PC-3 (cell line): ENCODE measurements at regions not wholly inside any gene's neighbourhood (a gene's known extent, or its start where the extent isn't known, plus 50 kb on each side); places are given as distances from the start of the nearest gene placed in this dataset.

Source experiments
- ATAC-seq: fragments of 200-7000 bp; cut with Tn5 transposase; 2 replicates; pipeline ENCODE4 v1.9.1; 2020; ENCODE audit warnings: mild to moderate bottlenecking, moderate library complexity
- BruUV-seq: library from RNA; stranded (reverse); fragments of 400-500 nt; replicated peaks from 2 replicates; lab custom pipeline; 2021; lab: Mats Ljungman, UMichigan
- CTCF ChIA-PET: fragments of 300-600 bp; sonication (Branson Sonifier 250); formaldehyde crosslinking; loops from one replicate; lab custom pipeline; 2022; ENCODE audit warnings: antibody characterized with exemption; lab: Charles Lee
- POLR2A ChIA-PET: fragments of 300-600 bp; sonication (Branson Sonifier 250); formaldehyde crosslinking; loops from one replicate; lab custom pipeline; 2022; ENCODE audit warnings: antibody characterized with exemption; ENCODE audit not compliant: unreplicated experiment; lab: Charles Lee
- DNase-seq: peaks from one replicate; pipeline ENCODE4 v3.0.0-alpha.2; 2015
- H2AFZ ChIP-seq: fragments of 300-600 bp; sonication (generic); 2 replicates; pipeline ENCODE4 v1.6.0; 2016; ENCODE audit warnings: antibody characterized with exemption, low read length
- H3F3A ChIP-seq: fragments of 300-600 bp; sonication (generic); one replicate; pipeline ENCODE4 v1.6.0; 2017; ENCODE audit warnings: antibody characterized with exemption, low read length, control low read depth, mild to moderate bottlenecking; ENCODE audit not compliant: unreplicated experiment
- H3K27ac ChIP-seq: fragments of 300-600 bp; sonication (generic); 2 replicates; pipeline ENCODE4 v1.5.1; 2016; ENCODE audit warnings: mild to moderate bottlenecking, low read length
- H3K27me3 ChIP-seq: fragments of 300-600 bp; sonication (generic); 2 replicates; pipeline ENCODE4 v1.6.1; 2016; ENCODE audit warnings: low read length, mixed read lengths
- H3K36me3 ChIP-seq: fragments of 300-600 bp; sonication (generic); 2 replicates; pipeline ENCODE4 v1.6.1; 2016; ENCODE audit warnings: low read depth, mixed run types, low read length, mixed read lengths
- H3K4me1 ChIP-seq: fragments of 300-600 bp; sonication (generic); 2 replicates; pipeline ENCODE4 v1.5.1; 2016; ENCODE audit warnings: low read length; ENCODE audit not compliant: insufficient read depth
- H3K4me2 ChIP-seq: fragments of 300-600 bp; sonication (generic); 2 replicates; pipeline ENCODE4 v1.6.0; 2016; ENCODE audit warnings: low read length
- H3K4me3 ChIP-seq: fragments of 300-600 bp; sonication (generic); 2 replicates; pipeline ENCODE4 v1.5.1; 2016; ENCODE audit warnings: mild to moderate bottlenecking, low read length, mixed read lengths
- H3K79me2 ChIP-seq: fragments of 300-600 bp; sonication (generic); 2 replicates; pipeline ENCODE4 v1.6.1; 2017; ENCODE audit warnings: low read length, mixed read lengths
- H3K9ac ChIP-seq: fragments of 300-600 bp; sonication (generic); 2 replicates; pipeline ENCODE4 v1.6.0; 2016; ENCODE audit warnings: mild to moderate bottlenecking, low read length
- H3K9me2 ChIP-seq: fragments of 300-600 bp; sonication (generic); replicated peaks from 2 replicates; pipeline ENCODE4 v1.6.1; 2016; ENCODE audit warnings: mixed run types, low read length, mixed read lengths
- H3K9me3 ChIP-seq: fragments of 300-600 bp; sonication (generic); 2 replicates; pipeline ENCODE4 v1.6.1; 2016; ENCODE audit warnings: low read length, mixed read lengths
- H4K20me1 ChIP-seq: fragments of 300-600 bp; sonication (generic); 2 replicates; pipeline ENCODE4 v1.6.1; 2016; ENCODE audit warnings: low read length, mixed read lengths
- EZH2 ChIP-seq: fragments of 300-600 bp; sonication (generic); IDR thresholded peaks from one replicate; pipeline ENCODE4 v1.6.1; 2017; ENCODE audit warnings: antibody characterized with exemption, mild to moderate bottlenecking, low read length; ENCODE audit not compliant: unreplicated experiment
- EZH2phosphoT487 ChIP-seq: fragments of 300-600 bp; sonication (generic); IDR thresholded peaks from 2 replicates; pipeline ENCODE4 v1.6.1; 2018; ENCODE audit warnings: mild to moderate bottlenecking, antibody characterized with exemption, low read length, borderline replicate concordance
- intact Hi-C: fragments of 100-400 bp; cut with micrococcal nuclease; formaldehyde crosslinking; loops from 2 replicates; pipeline ENCODE4 v1.9.0; 2023
- TF ChIP-seq, protein P1 (sequence below): fragments of 300-600 bp; sonication (generic); conservative IDR thresholded peaks from 2 replicates; pipeline ENCODE4 v1.5.1; 2017; ENCODE audit warnings: antibody characterized with exemption, low read depth, mild to moderate bottlenecking, low read length

GRCh38 chr17:49906531-49907136 is 58.8 kb upstream of the TAC4 start:
- Histone ChIP-seq H3K27me3 (peaks cover 16% of the 10 kb centered on the region), H2AFZ (no peak overlapping the region), H3K9me3 (no peaks in the 10 kb centered on the region), H3K27ac (no peak overlapping the region), H3K4me1 (peaks cover 24% of the 10 kb centered on the region), H3K4me3 (no peak overlapping the region), H4K20me1 (no peaks in the 10 kb centered on the region), H3K9ac (no peak overlapping the region), H3F3A (no peaks in the 10 kb centered on the region), H3K4me2 (no peak overlapping the region), H3K79me2 (no peaks in the 10 kb centered on the region), H3K9me2 (no peaks in the 10 kb centered on the region), H3K36me3 (no peaks in the 10 kb centered on the region)
- ATAC-seq = no peak
- ChIA-PET CTCF (no interaction called here), POLR2A (no interaction called here)
- intact Hi-C loops = no loop called here
- peak; percentile 23 for DNase-seq
- BruUV-seq = no TSS peak
- TF ChIP-seq EZH2phosphoT487 = no peak
- TF ChIP-seq, protein P1, sequence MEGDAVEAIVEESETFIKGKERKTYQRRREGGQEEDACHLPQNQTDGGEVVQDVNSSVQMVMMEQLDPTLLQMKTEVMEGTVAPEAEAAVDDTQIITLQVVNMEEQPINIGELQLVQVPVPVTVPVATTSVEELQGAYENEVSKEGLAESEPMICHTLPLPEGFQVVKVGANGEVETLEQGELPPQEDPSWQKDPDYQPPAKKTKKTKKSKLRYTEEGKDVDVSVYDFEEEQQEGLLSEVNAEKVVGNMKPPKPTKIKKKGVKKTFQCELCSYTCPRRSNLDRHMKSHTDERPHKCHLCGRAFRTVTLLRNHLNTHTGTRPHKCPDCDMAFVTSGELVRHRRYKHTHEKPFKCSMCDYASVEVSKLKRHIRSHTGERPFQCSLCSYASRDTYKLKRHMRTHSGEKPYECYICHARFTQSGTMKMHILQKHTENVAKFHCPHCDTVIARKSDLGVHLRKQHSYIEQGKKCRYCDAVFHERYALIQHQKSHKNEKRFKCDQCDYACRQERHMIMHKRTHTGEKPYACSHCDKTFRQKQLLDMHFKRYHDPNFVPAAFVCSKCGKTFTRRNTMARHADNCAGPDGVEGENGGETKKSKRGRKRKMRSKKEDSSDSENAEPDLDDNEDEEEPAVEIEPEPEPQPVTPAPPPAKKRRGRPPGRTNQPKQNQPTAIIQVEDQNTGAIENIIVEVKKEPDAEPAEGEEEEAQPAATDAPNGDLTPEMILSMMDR = no peak
- TF ChIP-seq EZH2 = no peak

GRCh38 chr17:49907279-49907678 is 59.4 kb upstream of the TAC4 start:
- BruUV-seq = no TSS peak
- CTCF ChIA-PET = no interaction called here
- H2AFZ ChIP-seq = no peak overlapping the region
- H3K9ac ChIP-seq = no peak overlapping the region
- H4K20me1 ChIP-seq = no peaks in the 10 kb centered on the region
- no peaks in the 10 kb centered on the region for H3K9me2 ChIP-seq
- no peaks in the 10 kb centered on the region for H3K9me3 ChIP-seq
- peaks cover 21% of the 10 kb centered on the region for H3K4me1 ChIP-seq
- intact Hi-C loops = no loop called here
- TF ChIP-seq, protein P1 = no peak
- no peak for TF ChIP-seq EZH2phosphoT487
- TF ChIP-seq EZH2 = no peak
- DNase-seq (no peak), ATAC-seq (no peak)
- H3K27me3 ChIP-seq = peaks cover 14% of the 10 kb centered on the region
- no peaks in the 10 kb centered on the region for H3K36me3 ChIP-seq
- POLR2A ChIA-PET = no interaction called here
- H3K4me2 ChIP-seq = no peak overlapping the region
- H3K27ac ChIP-seq = no peak overlapping the region
- no peak overlapping the region for H3K4me3 ChIP-seq
- H3K79me2 ChIP-seq = no peaks in the 10 kb centered on the region
- no peaks in the 10 kb centered on the region for H3F3A ChIP-seq

GRCh38 chr17:49908782-49909714 is 59.9 kb upstream of the DLX4 start:
- intact Hi-C loops = no loop called here
- Histone ChIP-seq H3K4me3 (no peak overlapping the region), H3K4me2 (no peak overlapping the region), H3K9me3 (no peaks in the 10 kb centered on the region), H2AFZ (no peak overlapping the region), H3K4me1 (peaks cover 30% of the 10 kb centered on the region), H3F3A (no peaks in the 10 kb centered on the region), H3K27me3 (no peaks in the 10 kb centered on the region), H3K36me3 (no peaks in the 10 kb centered on the region), H4K20me1 (no peaks in the 10 kb centered on the region), H3K9ac (no peak overlapping the region), H3K79me2 (no peaks in the 10 kb centered on the region), H3K9me2 (no peaks in the 10 kb centered on the region), H3K27ac (no peak overlapping the region)
- BruUV-seq = no TSS peak
- ATAC-seq (no peak), DNase-seq (no peak)
- no peak for TF ChIP-seq EZH2
- no peak for TF ChIP-seq EZH2phosphoT487
- TF ChIP-seq, protein P1 = no peak
- ChIA-PET CTCF (no interaction called here), POLR2A (no interaction called here)
